ENCODE measurements at regions not wholly inside any gene's neighbourhood (a gene's known extent, or its start where the extent isn't known, plus 50 kb on each side); places are given as distances from the start of the nearest gene placed in this dataset.

DNA sequence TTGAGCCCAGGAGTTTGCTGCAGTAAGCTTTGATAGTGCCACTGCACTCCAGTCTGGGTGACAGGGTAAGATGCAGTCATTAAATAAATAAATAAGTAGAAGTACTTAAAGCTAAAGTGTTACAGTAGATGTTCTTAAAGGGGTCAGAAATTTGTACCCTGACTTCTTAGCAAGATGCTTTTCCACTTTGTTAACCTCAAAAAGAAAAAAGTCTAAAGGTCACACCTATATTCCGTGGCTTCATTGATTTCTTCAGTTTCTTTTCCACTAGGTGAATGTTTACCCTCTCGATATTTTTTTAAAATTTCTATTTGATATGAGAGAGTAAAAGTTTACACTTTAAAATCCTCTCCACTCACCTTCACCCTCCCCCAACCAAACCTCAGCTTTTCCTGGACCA lies 64.3 kb upstream of the PLEKHA5 start:
- DNase-seq, result no peak
- no peaks in the 10 kb centered on the region for H3K27me3 ChIP-seq (ENCODE audit: control insufficient read depth, insufficient read depth, low read length)
- H3K4me3 ChIP-seq (ENCODE audit: insufficient read depth, low read depth, low read length), result no peak overlapping the region
- no peaks in the 10 kb centered on the region for H3K36me3 ChIP-seq (replicated peaks; ENCODE audit: control insufficient read depth, insufficient read depth, low read length)

GRCh38 chr12:19065871-19066270 lies 63.7 kb upstream of the PLEKHA5 start:
- no peaks in the 10 kb centered on the region for H3K27me3 ChIP-seq (ENCODE audit: control insufficient read depth, insufficient read depth, low read length)
- DNase-seq, result no peak
- no peaks in the 10 kb centered on the region for H3K36me3 ChIP-seq (replicated peaks; ENCODE audit: control insufficient read depth, insufficient read depth, low read length)
- H3K4me3 ChIP-seq (ENCODE audit: insufficient read depth, low read depth, low read length), result no peak overlapping the region

DNA sequence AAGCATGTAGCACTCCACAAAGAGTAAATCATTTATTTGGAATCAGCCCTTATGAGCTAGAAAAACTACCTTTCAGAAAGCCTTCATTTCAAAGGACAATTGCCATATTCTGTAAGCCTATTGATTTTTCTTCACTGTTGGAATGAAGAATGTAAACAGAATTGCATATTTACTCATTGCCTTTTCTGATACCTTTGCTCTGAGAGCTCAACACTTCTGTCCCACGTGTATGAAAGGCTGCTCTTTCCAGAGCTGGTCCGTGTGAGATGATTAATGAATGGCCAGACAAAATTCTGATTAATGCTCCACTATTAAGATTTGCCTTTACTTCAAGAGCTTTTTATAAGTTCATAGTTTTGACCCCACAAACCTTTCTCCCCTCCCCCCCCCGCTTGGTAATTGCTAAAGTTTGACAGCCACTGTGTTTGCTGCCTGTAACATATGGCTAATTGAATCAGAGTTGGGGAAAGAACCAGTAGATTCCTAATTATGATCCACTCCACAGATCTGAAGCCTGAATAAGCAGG lies 63.0 kb upstream of the PLEKHA5 start:
- H3K27me3 ChIP-seq (ENCODE audit: control insufficient read depth, insufficient read depth, low read length), result no peaks in the 10 kb centered on the region
- DNase-seq, result no peak
- H3K36me3 ChIP-seq (replicated peaks; ENCODE audit: control insufficient read depth, insufficient read depth, low read length), result no peaks in the 10 kb centered on the region
- H3K4me3 ChIP-seq (ENCODE audit: insufficient read depth, low read depth, low read length), result no peak overlapping the region

- Histone ChIP-seq H3K36me3 (replicated peaks; ENCODE audit: control insufficient read depth, insufficient read depth, low read length) (no peaks in the 10 kb centered on the region), H3K4me3 (ENCODE audit: insufficient read depth, low read depth, low read length) (no peak overlapping the region), H3K27me3 (ENCODE audit: control insufficient read depth, insufficient read depth, low read length) (no peaks in the 10 kb centered on the region)
- no peak for DNase-seq
These were observed 61.4 kb upstream of the PLEKHA5 start for GRCh38 chr12:19068137-19068536.

GRCh38 chr12:19070341-19070740 lies 59.2 kb upstream of the PLEKHA5 start:
- Histone ChIP-seq H3K27me3 (ENCODE audit: control insufficient read depth, insufficient read depth, low read length) (no peaks in the 10 kb centered on the region), H3K36me3 (replicated peaks; ENCODE audit: control insufficient read depth, insufficient read depth, low read length) (no peaks in the 10 kb centered on the region), H3K4me3 (ENCODE audit: insufficient read depth, low read depth, low read length) (no peak overlapping the region)
- no peak for DNase-seq

- no peaks in the 10 kb centered on the region for H3K36me3 ChIP-seq (replicated peaks; ENCODE audit: control insufficient read depth, insufficient read depth, low read length)
- H3K27me3 ChIP-seq (ENCODE audit: control insufficient read depth, insufficient read depth, low read length), result no peaks in the 10 kb centered on the region
- DNase-seq, result no peak
- H3K4me3 ChIP-seq (ENCODE audit: insufficient read depth, low read depth, low read length), result no peak overlapping the region
These were observed 54.8 kb upstream of the PLEKHA5 start for GRCh38 chr12:19074700-19075099.

- Histone ChIP-seq H3K36me3 (replicated peaks; ENCODE audit: control insufficient read depth, insufficient read depth, low read length) (no peaks in the 10 kb centered on the region), H3K4me3 (ENCODE audit: insufficient read depth, low read depth, low read length) (no peak overlapping the region)
- DNase-seq, result no peak
These were observed 53.7 kb upstream of the PLEKHA5 start for GRCh38 chr12:19075711-19076340.

More at GRCh38 chr12:19075711-19076340, 53.7 kb upstream of the PLEKHA5 start:
- H3K27me3 ChIP-seq (ENCODE audit: control insufficient read depth, insufficient read depth, low read length), result no peaks in the 10 kb centered on the region
